ENCODE measurements at regions not wholly inside any gene's neighbourhood (a gene's known extent, or its start where the extent isn't known, plus 50 kb on each side); places are given as distances from the start of the nearest gene placed in this dataset.

DNA sequence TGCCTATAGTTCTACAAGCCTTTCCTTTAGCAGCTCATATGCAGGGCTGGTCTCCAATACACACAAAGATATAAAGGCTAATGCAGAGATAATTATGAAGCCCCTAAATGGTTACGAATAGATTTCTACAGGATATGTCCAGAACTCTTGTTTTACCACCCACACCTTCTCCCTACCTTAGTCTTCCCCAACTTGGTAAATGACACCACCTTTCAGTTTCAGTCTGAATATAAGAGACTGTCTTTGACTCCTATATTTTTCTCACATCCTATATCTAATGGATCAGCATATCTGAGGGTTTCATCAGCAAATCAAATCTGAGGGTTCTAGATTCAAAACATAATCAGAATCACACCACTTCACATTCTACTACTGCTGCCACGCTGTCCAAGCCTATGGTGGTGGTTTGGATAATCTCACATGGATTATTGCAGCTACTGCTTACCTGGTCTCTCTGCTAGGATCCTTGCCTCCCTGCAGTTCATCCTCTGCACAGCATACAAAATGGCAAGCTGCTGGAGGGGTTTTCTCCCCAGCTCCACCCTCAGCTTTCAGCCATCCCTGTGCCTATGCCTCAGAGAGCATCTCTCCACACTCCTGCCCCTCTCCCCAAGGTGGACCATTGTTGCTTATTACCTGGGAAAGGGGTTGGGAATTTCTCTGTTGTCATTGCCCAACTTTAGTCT, 178.0 kb upstream of the SPOPL start:
- H3K27me3 ChIP-seq, result no peaks in the 10 kb centered on the region
- no peaks in the 10 kb centered on the region for H3K9me3 ChIP-seq
- no peak overlapping the region for H3K27ac ChIP-seq
- no peaks in the 10 kb centered on the region for H3K36me3 ChIP-seq
- 94 to 95% methylated on average over 2 of the region's 2 CpGs for WGBS, 2 donors
- H3K4me3 ChIP-seq, result no peak overlapping the region
- TF ChIP-seq EP300 (IDR thresholded peaks at IDR 0.05), result no peak
- no peak for TF ChIP-seq POLR2A (IDR thresholded peaks at IDR 0.05)
- TF ChIP-seq CTCF (IDR thresholded peaks at IDR 0.05), result no peak
- TF ChIP-seq POLR2AphosphoS5 (IDR thresholded peaks at IDR 0.05), result no peak
- intact Hi-C loops (cut with DNase I), result no loop called here
- no peaks in the 10 kb centered on the region for H3K4me1 ChIP-seq
- no peak for DNase-seq

DNA sequence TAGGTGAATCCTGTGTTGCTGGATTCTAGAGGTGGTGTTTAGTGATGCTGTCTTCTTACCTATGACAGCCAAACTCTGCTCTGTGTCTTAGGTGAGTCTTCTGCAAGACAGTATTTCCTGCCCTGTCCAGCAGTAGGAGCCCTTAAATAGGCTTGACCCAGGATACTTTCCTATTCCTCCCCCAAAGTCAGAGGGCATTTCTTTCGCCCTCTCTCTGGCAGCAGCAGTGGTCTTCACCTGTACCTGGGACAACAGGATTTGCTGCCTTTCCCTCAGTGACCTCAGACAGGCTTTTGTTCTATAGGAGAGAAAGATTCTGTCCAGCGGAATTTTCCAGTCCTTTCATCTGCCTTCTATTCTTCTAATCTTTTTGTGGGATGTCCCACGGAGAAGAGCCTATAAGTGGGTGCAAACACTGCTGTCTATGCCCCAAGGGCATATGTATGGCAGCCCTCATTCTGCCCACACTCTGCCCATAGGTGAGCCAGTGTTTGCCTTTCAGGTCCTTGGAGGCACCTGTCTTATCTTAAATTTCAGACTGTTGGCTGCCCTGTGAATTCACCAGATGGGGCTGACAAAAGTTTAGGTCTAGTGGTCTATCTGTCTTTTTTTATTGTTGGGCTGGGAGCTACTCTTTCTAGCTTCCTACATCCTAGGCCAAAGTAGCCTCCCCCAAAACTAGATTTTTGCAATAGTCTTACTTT, 177.3 kb upstream of the SPOPL start:
- 89 to 90% methylated on average over 3 of the region's 3 CpGs for WGBS, 2 donors
- no peaks in the 10 kb centered on the region for H3K36me3 ChIP-seq
- no peaks in the 10 kb centered on the region for H3K4me1 ChIP-seq
- intact Hi-C loops (cut with DNase I), result no loop called here
- no peaks in the 10 kb centered on the region for H3K9me3 ChIP-seq
- no peak overlapping the region for H3K27ac ChIP-seq
- TF ChIP-seq POLR2A (IDR thresholded peaks at IDR 0.05), result no peak
- no peak for TF ChIP-seq EP300 (IDR thresholded peaks at IDR 0.05)
- TF ChIP-seq POLR2AphosphoS5 (IDR thresholded peaks at IDR 0.05), result no peak
- no peaks in the 10 kb centered on the region for H3K27me3 ChIP-seq
- DNase-seq, result no peak
- no peak overlapping the region for H3K4me3 ChIP-seq

GRCh38 chr2:138327967-138328366, 173.6 kb upstream of the SPOPL start:
- no peak for TF ChIP-seq EP300 (IDR thresholded peaks at IDR 0.05)
- TF ChIP-seq POLR2AphosphoS5 (IDR thresholded peaks at IDR 0.05), result no peak
- TF ChIP-seq POLR2A (IDR thresholded peaks at IDR 0.05), result no peak
- TF ChIP-seq CTCF (IDR thresholded peaks at IDR 0.05), result no peak
- no peaks in the 10 kb centered on the region for H3K9me3 ChIP-seq
- no peak for DNase-seq
- intact Hi-C loops (cut with DNase I), result no loop called here
- no peak overlapping the region for H3K4me3 ChIP-seq
- no peaks in the 10 kb centered on the region for H3K27me3 ChIP-seq
- no peaks in the 10 kb centered on the region for H3K4me1 ChIP-seq
- H3K27ac ChIP-seq, result no peak overlapping the region
- 93 to 95% methylated on average over 1 of the region's 1 CpG for whole genome bisulfite sequencing, 2 donors
- H3K36me3 ChIP-seq, result no peaks in the 10 kb centered on the region

GRCh38 chr2:138329162-138329561, 172.4 kb upstream of the SPOPL start:
- H3K9me3 ChIP-seq, result no peaks in the 10 kb centered on the region
- no peak for DNase-seq
- intact Hi-C loops (cut with DNase I), result no loop called here
- H3K27ac ChIP-seq, result no peak overlapping the region
- 76 to 79% methylated on average over 3 of the region's 3 CpGs for WGBS, 2 donors
- no peak overlapping the region for H3K4me3 ChIP-seq
- no peaks in the 10 kb centered on the region for H3K27me3 ChIP-seq
- H3K36me3 ChIP-seq, result no peaks in the 10 kb centered on the region
- TF ChIP-seq POLR2A (IDR thresholded peaks at IDR 0.05), result no peak
- no peak for TF ChIP-seq CTCF (IDR thresholded peaks at IDR 0.05)
- TF ChIP-seq POLR2AphosphoS5 (IDR thresholded peaks at IDR 0.05), result no peak
- no peak for TF ChIP-seq EP300 (IDR thresholded peaks at IDR 0.05)
- no peaks in the 10 kb centered on the region for H3K4me1 ChIP-seq

DNA sequence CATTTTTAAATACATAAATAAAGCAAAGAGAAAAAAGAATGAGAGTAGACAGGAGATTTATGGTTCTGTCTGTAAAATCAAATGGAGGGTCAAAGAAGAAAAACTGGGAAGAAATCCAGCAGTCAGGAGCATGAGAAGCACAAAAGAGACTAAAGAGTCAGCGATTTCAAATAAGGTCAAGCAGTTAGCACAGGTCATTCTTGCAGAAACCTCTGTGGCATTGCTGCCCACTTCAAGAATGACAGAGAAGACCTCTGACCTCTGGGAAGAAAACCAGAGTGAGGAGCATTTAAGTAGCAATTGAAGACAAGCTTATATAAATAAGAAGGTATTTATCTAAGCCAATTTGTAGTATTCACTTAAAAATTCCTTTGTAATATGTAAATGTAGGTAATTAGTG, 172.0 kb upstream of the SPOPL start:
- H3K9me3 ChIP-seq, result no peaks in the 10 kb centered on the region
- H3K36me3 ChIP-seq, result no peaks in the 10 kb centered on the region
- H3K4me3 ChIP-seq, result no peak overlapping the region
- H3K27ac ChIP-seq, result no peak overlapping the region
- no peaks in the 10 kb centered on the region for H3K4me1 ChIP-seq
- intact Hi-C loops (cut with DNase I), result no loop called here
- no peak for DNase-seq
- TF ChIP-seq EP300 (IDR thresholded peaks at IDR 0.05) (no peak), POLR2AphosphoS5 (IDR thresholded peaks at IDR 0.05) (no peak), CTCF (IDR thresholded peaks at IDR 0.05) (no peak), POLR2A (IDR thresholded peaks at IDR 0.05) (no peak)
- 52 to 66% methylated on average over 1 of the region's 1 CpG for WGBS, 2 donors
- no peaks in the 10 kb centered on the region for H3K27me3 ChIP-seq
